GM18519 (cell line): ENCODE measurements at regions not wholly inside any gene's neighbourhood (a gene's known extent, or its start where the extent isn't known, plus 50 kb on each side); places are given as distances from the start of the nearest gene placed in this dataset.
"Not testable (repeated sequence)": the region's sequence is repeated elsewhere in the genome, so short reads cannot be mapped to it uniquely, and the experiment has no call there.

Experiments
- ATAC-seq: cut with Tn5 transposase; IDR thresholded peaks from one replicate; pipeline ENCODE4 v1.9.1; 2021; ENCODE audit warnings: mild to moderate bottlenecking, moderate library complexity; ENCODE audit not compliant: unreplicated experiment, low FRiP score

GRCh38 chrY:14344648-14345333 lies 179.5 kb upstream of the NLGN4Y start:
- peak; percentile 59 for ATAC-seq

- ATAC-seq = no peak
Measured at GRCh38 chrY:14351590-14351989, 172.7 kb upstream of the NLGN4Y start.

GRCh38 chrY:14356154-14356553 lies 168.2 kb upstream of the NLGN4Y start:
- no peak for ATAC-seq

GRCh38 chrY:14360748-14361500 lies 163.4 kb upstream of the NLGN4Y start:
- no peak for ATAC-seq

- no peak for ATAC-seq
Measured at GRCh38 chrY:14373608-14374007, 150.7 kb upstream of the NLGN4Y start.

- no peak for ATAC-seq
Measured at GRCh38 chrY:14378217-14378616, 146.1 kb upstream of the NLGN4Y start.

GRCh38 chrY:14410549-14411030 lies 113.7 kb upstream of the NLGN4Y start:
- not testable (repeated sequence) for ATAC-seq

- ATAC-seq = no peak
Measured at GRCh38 chrY:14411334-14411733, 113.0 kb upstream of the NLGN4Y start.

GRCh38 chrY:14436546-14436945 lies 87.8 kb upstream of the NLGN4Y start:
- no peak for ATAC-seq

- ATAC-seq = no peak
Measured at GRCh38 chrY:14437626-14438025, 86.7 kb upstream of the NLGN4Y start.

- ATAC-seq = no peak
Measured at GRCh38 chrY:14438395-14438794, 85.9 kb upstream of the NLGN4Y start.

GRCh38 chrY:14444550-14444949 lies 79.8 kb upstream of the NLGN4Y start:
- no peak for ATAC-seq

GRCh38 chrY:14468151-14468683 lies 56.1 kb upstream of the NLGN4Y start:
- ATAC-seq = no peak

- no peak for ATAC-seq
Measured at GRCh38 chrY:14472421-14472820, 51.9 kb upstream of the NLGN4Y start.

- no peak for ATAC-seq
Measured at GRCh38 chrY:14473320-14473719, 51.0 kb upstream of the NLGN4Y start.
